ENCODE measurements at regions not wholly inside any gene's neighbourhood (a gene's known extent, or its start where the extent isn't known, plus 50 kb on each side); places are given as distances from the start of the nearest gene placed in this dataset.

DNA sequence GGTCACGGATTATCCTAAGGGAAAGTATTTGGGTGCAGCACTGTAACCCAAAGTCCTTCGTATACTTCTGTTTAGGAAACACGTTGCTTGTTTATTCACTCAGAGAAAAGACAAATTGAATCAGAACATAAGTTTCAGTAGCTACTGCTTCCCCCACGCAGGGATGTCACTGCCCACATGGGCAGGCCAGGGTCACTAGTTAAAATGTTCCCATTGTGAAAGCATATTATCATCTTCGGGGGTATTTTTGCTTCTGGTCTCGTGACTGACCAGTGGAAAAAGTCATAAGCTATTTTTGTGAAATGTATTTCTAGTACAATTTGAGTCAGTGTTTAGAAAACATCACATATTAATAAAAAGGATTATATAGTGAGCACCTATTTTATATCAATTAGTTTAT, 377.8 kb downstream of the PCDH7 start:
- Mint-ChIP-seq H3K9me3 (ENCODE audit: unreplicated experiment) (no peaks in the 10 kb centered on the region), H3K36me3 (ENCODE audit: low read depth, unreplicated experiment) (no peaks in the 10 kb centered on the region), H3K27ac (ENCODE audit: unreplicated experiment) (no peak overlapping the region), H3K27me3 (ENCODE audit: unreplicated experiment) (peaks cover 2% of the 10 kb centered on the region), H3K4me3 (ENCODE audit: unreplicated experiment) (no peak overlapping the region), H3K4me1 (ENCODE audit: unreplicated experiment) (no peaks in the 10 kb centered on the region)
- TF ChIP-seq, protein P1, sequence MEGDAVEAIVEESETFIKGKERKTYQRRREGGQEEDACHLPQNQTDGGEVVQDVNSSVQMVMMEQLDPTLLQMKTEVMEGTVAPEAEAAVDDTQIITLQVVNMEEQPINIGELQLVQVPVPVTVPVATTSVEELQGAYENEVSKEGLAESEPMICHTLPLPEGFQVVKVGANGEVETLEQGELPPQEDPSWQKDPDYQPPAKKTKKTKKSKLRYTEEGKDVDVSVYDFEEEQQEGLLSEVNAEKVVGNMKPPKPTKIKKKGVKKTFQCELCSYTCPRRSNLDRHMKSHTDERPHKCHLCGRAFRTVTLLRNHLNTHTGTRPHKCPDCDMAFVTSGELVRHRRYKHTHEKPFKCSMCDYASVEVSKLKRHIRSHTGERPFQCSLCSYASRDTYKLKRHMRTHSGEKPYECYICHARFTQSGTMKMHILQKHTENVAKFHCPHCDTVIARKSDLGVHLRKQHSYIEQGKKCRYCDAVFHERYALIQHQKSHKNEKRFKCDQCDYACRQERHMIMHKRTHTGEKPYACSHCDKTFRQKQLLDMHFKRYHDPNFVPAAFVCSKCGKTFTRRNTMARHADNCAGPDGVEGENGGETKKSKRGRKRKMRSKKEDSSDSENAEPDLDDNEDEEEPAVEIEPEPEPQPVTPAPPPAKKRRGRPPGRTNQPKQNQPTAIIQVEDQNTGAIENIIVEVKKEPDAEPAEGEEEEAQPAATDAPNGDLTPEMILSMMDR (IDR thresholded peaks at IDR 0.05; ENCODE audit: unreplicated experiment), result no peak
- no peak for DNase-seq (ENCODE audit: low spot score)

DNA sequence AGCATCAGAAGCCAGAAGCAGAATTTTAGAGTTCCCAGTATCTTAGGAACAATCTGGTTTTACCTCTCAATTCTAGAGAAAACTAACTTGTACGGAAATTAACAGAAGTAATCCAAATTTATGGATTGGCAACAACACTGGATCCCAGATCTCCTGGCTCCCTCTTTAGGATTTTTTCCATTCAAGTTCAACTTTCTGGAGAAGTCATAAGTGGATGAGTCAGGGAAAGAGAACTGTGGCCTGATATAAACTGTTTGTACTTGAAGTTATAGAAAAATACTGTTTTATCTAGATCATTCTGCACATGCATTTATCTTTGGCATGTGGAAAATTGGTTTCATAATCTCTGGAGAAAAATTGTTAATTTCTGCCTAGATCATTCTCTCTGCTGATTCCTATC, 380.4 kb downstream of the PCDH7 start:
- Mint-ChIP-seq H3K4me3 (ENCODE audit: unreplicated experiment) (no peak overlapping the region), H3K27me3 (ENCODE audit: unreplicated experiment) (no peaks in the 10 kb centered on the region), H3K9me3 (ENCODE audit: unreplicated experiment) (no peaks in the 10 kb centered on the region), H3K4me1 (ENCODE audit: unreplicated experiment) (no peaks in the 10 kb centered on the region), H3K36me3 (ENCODE audit: low read depth, unreplicated experiment) (no peaks in the 10 kb centered on the region), H3K27ac (ENCODE audit: unreplicated experiment) (no peak overlapping the region)
- TF ChIP-seq, protein P1 (IDR thresholded peaks at IDR 0.05; ENCODE audit: unreplicated experiment), result no peak
- DNase-seq (ENCODE audit: low spot score), result no peak

DNA sequence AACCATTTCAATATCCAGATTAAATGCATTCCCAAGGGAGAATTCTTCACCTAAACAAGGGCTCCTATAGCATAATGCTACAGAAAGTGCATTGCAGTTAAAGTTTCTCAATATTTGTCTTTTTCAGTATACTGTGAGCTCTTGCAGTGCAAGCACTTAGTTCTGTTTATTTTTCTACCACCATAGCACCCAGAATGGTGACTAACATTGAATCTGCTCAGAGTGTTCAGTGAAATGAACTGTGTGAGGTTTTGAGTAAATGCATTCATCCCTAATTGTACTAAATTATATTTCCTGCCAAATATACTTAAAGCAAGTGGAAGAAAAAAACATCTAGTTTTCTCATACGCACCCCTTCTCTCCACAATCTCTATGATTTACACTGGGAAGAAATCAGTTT, 383.9 kb downstream of the PCDH7 start:
- H3K27me3 Mint-ChIP-seq (ENCODE audit: unreplicated experiment), result no peaks in the 10 kb centered on the region
- no peaks in the 10 kb centered on the region for H3K36me3 Mint-ChIP-seq (ENCODE audit: low read depth, unreplicated experiment)
- no peak overlapping the region for H3K27ac Mint-ChIP-seq (ENCODE audit: unreplicated experiment)
- DNase-seq (ENCODE audit: low spot score), result no peak
- H3K4me1 Mint-ChIP-seq (ENCODE audit: unreplicated experiment), result no peaks in the 10 kb centered on the region
- TF ChIP-seq, protein P1 (IDR thresholded peaks at IDR 0.05; ENCODE audit: unreplicated experiment), result no peak
- no peak overlapping the region for H3K4me3 Mint-ChIP-seq (ENCODE audit: unreplicated experiment)
- no peaks in the 10 kb centered on the region for H3K9me3 Mint-ChIP-seq (ENCODE audit: unreplicated experiment)

DNA sequence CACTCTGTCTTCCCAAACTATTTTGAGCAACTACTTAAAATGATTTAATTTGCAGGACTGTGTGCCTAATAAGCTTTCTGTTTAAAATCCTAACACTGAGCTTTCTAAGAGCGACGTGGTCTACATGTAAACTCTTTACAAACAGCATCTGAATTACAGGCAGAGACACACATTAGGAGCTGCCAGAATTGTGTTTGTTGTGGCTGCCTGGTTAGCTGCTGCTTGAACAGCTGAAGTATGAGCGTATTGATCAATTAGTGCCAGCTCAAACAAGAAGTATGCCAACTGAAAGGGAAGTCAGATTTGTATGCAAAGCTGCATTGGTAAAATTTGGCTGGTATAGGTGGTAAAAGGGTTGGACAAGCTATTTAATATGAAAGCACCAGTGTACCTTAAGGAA, 384.4 kb downstream of the PCDH7 start:
- no peak overlapping the region for H3K27ac Mint-ChIP-seq (ENCODE audit: unreplicated experiment)
- no peaks in the 10 kb centered on the region for H3K36me3 Mint-ChIP-seq (ENCODE audit: low read depth, unreplicated experiment)
- H3K4me3 Mint-ChIP-seq (ENCODE audit: unreplicated experiment), result no peak overlapping the region
- H3K9me3 Mint-ChIP-seq (ENCODE audit: unreplicated experiment), result no peaks in the 10 kb centered on the region
- DNase-seq (ENCODE audit: low spot score), result no peak
- TF ChIP-seq, protein P1 (IDR thresholded peaks at IDR 0.05; ENCODE audit: unreplicated experiment), result no peak
- H3K27me3 Mint-ChIP-seq (ENCODE audit: unreplicated experiment), result no peaks in the 10 kb centered on the region
- no peaks in the 10 kb centered on the region for H3K4me1 Mint-ChIP-seq (ENCODE audit: unreplicated experiment)

DNA sequence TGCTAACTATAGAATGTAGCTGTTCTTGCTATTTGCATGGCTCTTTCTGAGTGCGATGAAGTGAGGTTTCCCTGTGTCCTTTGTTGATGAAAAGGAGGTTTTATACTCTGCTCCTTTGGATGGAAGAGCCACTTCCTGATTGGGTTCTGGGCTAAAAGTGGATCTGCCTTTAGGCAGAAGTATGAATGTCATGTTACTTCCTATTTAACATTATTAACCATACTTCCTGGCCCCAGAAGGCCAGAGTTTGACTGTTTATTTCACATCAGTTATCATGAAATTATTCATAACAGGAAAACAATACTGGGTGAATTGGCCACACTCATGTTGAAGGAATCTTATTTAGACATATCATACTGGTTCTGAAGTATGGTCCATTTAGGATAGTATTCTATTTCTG, 386.2 kb downstream of the PCDH7 start:
- no peaks in the 10 kb centered on the region for H3K4me1 Mint-ChIP-seq (ENCODE audit: unreplicated experiment)
- no peaks in the 10 kb centered on the region for H3K36me3 Mint-ChIP-seq (ENCODE audit: low read depth, unreplicated experiment)
- no peaks in the 10 kb centered on the region for H3K27me3 Mint-ChIP-seq (ENCODE audit: unreplicated experiment)
- no peak for DNase-seq (ENCODE audit: low spot score)
- TF ChIP-seq, protein P1 (IDR thresholded peaks at IDR 0.05; ENCODE audit: unreplicated experiment), result no peak
- H3K9me3 Mint-ChIP-seq (ENCODE audit: unreplicated experiment), result no peaks in the 10 kb centered on the region
- H3K27ac Mint-ChIP-seq (ENCODE audit: unreplicated experiment), result no peak overlapping the region
- H3K4me3 Mint-ChIP-seq (ENCODE audit: unreplicated experiment), result no peak overlapping the region

Data from endothelial cell (in vitro differentiated cells).